GM18498 (cell line): ENCODE measurements at regions not wholly inside any gene's neighbourhood (a gene's known extent, or its start where the extent isn't known, plus 50 kb on each side); places are given as distances from the start of the nearest gene placed in this dataset.
A peak's percentile ranks its signal among the peaks of the same experiment; 100 is the strongest.

Experiments
- ATAC-seq: cut with Tn5 transposase; IDR thresholded peaks from one replicate; pipeline ENCODE4 v1.9.1; 2021; ENCODE audit warnings: mild to moderate bottlenecking, moderate library complexity; ENCODE audit not compliant: unreplicated experiment

- ATAC-seq: no peak
Observed at GRCh38 chr2:66717218-66717905, 282.4 kb downstream of the MEIS1 start.

DNA sequence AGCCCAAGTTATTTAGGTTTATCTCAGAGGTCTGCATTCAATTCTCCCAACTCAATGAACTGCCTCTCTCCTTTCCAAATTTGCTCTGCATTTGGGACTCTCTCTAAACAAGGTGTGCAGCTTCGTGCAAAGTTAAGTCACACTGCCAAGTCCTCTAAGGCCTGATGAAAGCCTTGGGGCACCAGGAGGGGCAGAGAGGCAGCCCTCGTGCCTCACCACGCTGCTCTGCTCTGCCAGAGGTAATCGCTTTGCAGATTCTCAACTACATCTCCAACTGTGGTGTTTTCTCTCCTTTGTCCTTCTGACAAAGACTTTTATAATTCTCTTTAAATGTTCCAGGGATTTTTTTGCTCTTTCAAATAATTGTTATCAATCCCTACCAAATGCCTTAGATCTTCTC is 283.0 kb downstream of the MEIS1 start:
- no peak for ATAC-seq

- ATAC-seq: no peak
Observed at GRCh38 chr2:66721776-66722175, 286.9 kb downstream of the MEIS1 start.

DNA sequence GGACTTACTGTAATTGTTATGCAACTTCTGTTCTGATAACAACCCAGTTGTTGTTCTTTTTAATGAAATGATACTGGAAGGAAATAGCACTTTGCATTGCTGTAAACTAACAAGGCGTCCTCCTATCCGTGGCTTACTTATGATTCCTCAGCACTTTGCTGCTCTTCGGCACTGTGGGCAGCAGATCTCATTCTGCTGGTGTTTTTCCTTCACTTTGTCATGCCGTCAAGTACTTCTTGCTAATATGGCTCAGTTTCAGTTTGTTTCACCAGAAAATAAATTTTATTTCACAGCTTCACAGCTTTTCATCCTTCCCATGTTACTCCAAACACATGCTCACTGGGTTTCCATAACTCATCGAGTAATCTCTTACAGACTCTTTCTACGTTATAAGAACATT is 289.3 kb downstream of the MEIS1 start:
- ATAC-seq: no peak

DNA sequence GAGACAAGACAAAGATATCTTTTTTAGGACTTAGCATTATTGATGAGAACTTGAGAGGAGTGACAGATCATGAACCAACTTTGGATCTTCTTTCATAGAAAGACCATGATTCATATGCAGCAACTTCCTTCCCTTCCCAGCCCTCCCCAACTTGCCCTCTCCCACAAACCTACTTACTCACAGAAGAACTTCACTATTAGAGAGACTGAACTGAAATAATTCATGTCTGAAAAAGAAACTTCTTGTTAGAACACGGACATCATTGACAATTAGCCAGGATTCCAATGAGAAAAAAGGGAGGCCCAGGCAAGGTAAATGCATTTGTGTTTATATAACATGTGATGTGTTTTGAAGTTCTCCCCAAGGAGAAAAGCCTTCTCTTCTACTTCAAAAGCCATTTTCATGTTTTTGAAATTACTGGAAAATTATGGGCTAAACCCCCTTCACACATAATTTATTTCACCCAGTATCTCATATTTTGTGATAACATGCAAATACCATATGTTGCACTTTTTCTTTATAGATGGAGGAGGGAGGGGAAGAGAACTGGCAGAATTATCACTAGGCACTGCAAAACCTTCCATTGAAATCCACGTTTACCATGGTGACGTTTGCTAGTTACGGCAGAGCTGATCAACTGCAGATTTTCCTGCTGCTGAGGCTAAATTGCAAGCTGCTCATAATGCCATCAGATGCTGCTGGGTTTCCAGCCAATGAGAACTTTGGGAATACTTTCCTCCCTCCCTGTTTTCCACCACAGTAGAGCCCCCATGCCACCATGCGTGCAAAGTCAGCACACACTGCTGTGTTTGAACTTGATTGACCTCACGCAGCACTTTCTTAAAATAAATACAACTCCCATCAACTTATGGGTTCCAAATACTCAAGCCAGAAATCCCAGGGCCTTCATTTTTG is 294.7 kb downstream of the MEIS1 start:
- no peak for ATAC-seq

DNA sequence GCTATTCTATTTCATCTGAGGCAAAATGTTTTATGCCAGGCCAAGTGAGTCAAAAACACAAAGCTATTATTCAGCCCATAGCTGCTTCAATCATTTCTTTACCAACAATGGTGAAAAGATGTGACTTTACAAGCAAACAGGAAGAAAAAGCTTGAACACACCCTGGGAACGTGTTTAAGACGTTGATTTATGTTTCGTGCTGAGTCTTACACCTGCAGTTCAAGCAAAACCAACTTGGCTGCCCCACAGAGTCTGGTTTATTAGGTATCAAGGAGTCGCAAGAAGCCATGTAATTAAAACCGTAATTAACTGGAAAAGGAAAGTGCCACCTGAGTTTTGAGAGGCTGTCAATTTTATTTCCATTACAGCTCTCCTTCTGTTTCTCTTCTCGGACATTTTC is 295.5 kb downstream of the MEIS1 start:
- ATAC-seq: no peak

- ATAC-seq: no peak
Observed at GRCh38 chr2:66733364-66733999, 298.6 kb downstream of the MEIS1 start.

GRCh38 chr2:66748939-66749338 is 314.0 kb downstream of the MEIS1 start:
- peak; percentile 62 for ATAC-seq

DNA sequence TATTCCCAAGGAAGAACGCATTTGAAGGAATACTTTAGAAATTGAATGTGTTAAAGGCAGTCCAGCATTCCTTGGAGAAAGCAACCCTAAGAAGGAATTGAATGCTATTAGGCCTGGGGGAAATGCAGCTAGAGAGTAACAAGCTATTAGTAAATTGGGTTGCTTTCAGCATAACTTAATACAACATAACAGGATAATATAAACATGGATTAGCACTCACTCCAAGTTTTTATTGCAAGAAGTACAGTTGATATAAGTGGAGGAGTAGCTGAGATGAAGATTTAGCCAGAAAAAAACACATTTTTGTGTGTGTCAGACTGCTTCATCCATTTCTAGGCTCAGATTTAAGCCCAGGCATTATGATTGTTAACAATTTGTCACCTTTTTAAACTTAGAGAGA is 314.6 kb downstream of the MEIS1 start:
- no peak for ATAC-seq

- ATAC-seq: no peak
Observed at GRCh38 chr2:66753257-66753656, 318.3 kb downstream of the MEIS1 start.

GRCh38 chr2:66753660-66754059 is 318.7 kb downstream of the MEIS1 start:
- no peak for ATAC-seq

- ATAC-seq: no peak
Observed at GRCh38 chr2:66755974-66756373, 321.0 kb downstream of the MEIS1 start.

GRCh38 chr2:66761826-66762225 is 326.9 kb downstream of the MEIS1 start:
- ATAC-seq: no peak

DNA sequence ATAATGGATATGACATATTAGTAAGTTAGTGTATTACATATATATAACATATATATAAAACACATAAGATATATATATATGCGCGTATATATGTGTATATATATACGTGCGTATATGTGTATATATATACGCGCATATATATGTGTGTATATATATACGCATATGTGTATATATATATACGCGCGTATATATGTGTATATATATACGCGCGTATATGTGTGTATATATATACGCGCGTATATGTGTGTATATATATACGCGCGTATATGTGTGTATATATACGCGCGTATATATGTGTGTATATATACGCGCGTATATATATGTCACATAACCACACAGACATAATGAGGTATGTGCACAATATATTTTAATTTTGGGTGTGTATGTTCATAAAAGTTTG is 327.8 kb downstream of the MEIS1 start:
- no peak for ATAC-seq

GRCh38 chr2:66766582-66766981 is 331.7 kb downstream of the MEIS1 start:
- ATAC-seq: no peak

GRCh38 chr2:66771359-66771976 is 336.5 kb downstream of the MEIS1 start:
- no peak for ATAC-seq

GRCh38 chr2:66772618-66773017 is 337.7 kb downstream of the MEIS1 start:
- ATAC-seq: no peak

DNA sequence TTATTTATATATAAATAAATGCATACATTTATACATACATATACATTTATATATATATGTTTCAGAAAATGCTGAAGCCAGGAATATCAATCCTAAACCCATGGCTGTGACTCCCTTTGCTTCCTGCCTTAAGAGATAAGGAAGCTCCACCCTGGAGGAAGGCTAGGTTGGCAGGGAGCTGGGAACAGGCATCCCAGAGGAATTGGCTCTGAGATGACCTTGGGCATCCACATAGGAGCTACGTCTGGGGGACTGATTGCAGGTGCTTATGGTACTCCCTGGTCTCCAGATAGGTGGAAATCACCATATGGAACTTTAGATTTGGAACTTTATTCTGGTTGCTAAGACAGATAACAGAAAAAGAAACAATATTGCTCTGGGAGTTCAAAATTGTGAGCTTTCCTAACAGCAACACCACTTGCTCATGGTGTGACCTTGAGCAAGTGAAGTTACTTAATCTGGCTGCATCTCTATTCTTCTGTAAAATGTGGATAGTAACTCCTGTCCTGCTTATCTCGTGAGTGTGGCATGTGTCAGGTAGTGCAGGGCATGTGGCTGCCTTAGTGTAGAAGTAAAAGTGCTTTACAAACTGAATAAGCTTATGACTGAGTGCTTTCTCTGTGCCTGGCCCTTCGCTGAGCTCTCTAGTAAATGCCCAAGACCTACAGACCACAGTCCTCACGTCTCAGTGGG is 341.0 kb downstream of the MEIS1 start:
- no peak for ATAC-seq

GRCh38 chr2:66781804-66782203 is 346.9 kb downstream of the MEIS1 start:
- no peak for ATAC-seq

GRCh38 chr2:66782780-66783361 is 347.9 kb downstream of the MEIS1 start:
- no peak for ATAC-seq
